ENCODE measurements at regions not wholly inside any gene's neighbourhood (a gene's known extent, or its start where the extent isn't known, plus 50 kb on each side); places are given as distances from the start of the nearest gene placed in this dataset.

GRCh38 chr10:33052263-33052875 is 94.3 kb upstream of the ITGB1 start:
- TF ChIP-seq ZNF473 (tag by site-specific recombination; IDR thresholded peaks at IDR 0.05) (no peak), CTCF (tag by site-specific recombination; IDR thresholded peaks at IDR 0.05) (no peak), MYNN (tag by site-specific recombination; IDR thresholded peaks at IDR 0.05; ENCODE audit: borderline replicate concordance) (no peak), HOXD13 (CRISPR knock-in tag; IDR thresholded peaks at IDR 0.05; ENCODE audit: borderline replicate concordance) (no peak), ZNF768 (tag by site-specific recombination; IDR thresholded peaks at IDR 0.05) (no peak), BCL6B (tag by site-specific recombination; IDR thresholded peaks at IDR 0.05) (no peak), IKZF3 (tag by site-specific recombination; IDR thresholded peaks at IDR 0.05) (no peak), ZNF239 (tag by site-specific recombination; IDR thresholded peaks at IDR 0.05) (no peak), ZBTB6 (tag by site-specific recombination; IDR thresholded peaks at IDR 0.05) (no peak)

Data from HEK293 (cell line).